Tibial artery (tissue), 4 donors: ENCODE measurements at regions not wholly inside any gene's neighbourhood (a gene's known extent, or its start where the extent isn't known, plus 50 kb on each side); places are given as distances from the start of the nearest gene placed in this dataset.

Experiments
- DNase-seq, 2 donors: peaks; one replicate each; pipeline ENCODE4 v3.0.0-alpha.2; 2019
- H3K27ac ChIP-seq, 2 donors: fragments of 200-600 bp; sonication (generic) in 1 of 2; 1 replicate in 1 of 2; 2 replicates in 1 of 2; pipeline ENCODE4 v1.5.1; 2018 to 2019; ENCODE audit warnings: mild to moderate bottlenecking in 1 of 2
- H3K27me3 ChIP-seq, 2 donors: fragments of 200-600 bp; sonication (generic) in 1 of 2; one replicate each; pipeline versions ENCODE4 v1.5.1 to v1.6.0; 2016 to 2019
- H3K36me3 ChIP-seq, 3 donors: fragments of 200-600 bp; sonication (generic) in 2 of 3; one replicate each; pipeline ENCODE4 v1.5.1; 2016 to 2019; ENCODE audit warnings: mild to moderate bottlenecking in 2 of 3
- H3K4me1 ChIP-seq, 4 donors: fragments of 200-600 bp; sonication (generic) in 2 of 4; 1 replicate in 3 of 4; 2 replicates in 1 of 4; pipeline ENCODE4 v1.5.1; 2016 to 2019
- H3K4me3 ChIP-seq, 2 donors: fragments of 200-600 bp; sonication (generic) in 1 of 2; 1 replicate in 1 of 2; 2 replicates in 1 of 2; pipeline ENCODE4 v1.5.1; 2018 to 2019; ENCODE audit warnings: mild to moderate bottlenecking in 2 of 2
- H3K9me3 ChIP-seq, 3 donors: fragments of 200-600 bp; sonication (generic) in 1 of 3; one replicate each; pipeline ENCODE4 v1.5.1; 2016 to 2019
- CTCF ChIP-seq, 2 experiments: fragments of 200-600 bp in 1 of 2; fragments of 450-650 bp in 1 of 2; IDR thresholded peaks; one replicate each; pipeline ENCODE4 v1.5.1; 2017 to 2019; ENCODE audit warnings: antibody characterized with exemption in 2 of 2, mild to moderate bottlenecking in 1 of 2, moderate library complexity in 1 of 2
- intact Hi-C: fragments of 100-400 bp; cut with DNase I; formaldehyde crosslinking; loops from one replicate; pipeline ENCODE4 v1.15.0; 2023; ENCODE audit warnings: low total_unique reads

GRCh38 chr6:128757961-128758360 lies 125.0 kb upstream of the LAMA2 start:
- no peak overlapping the region for H3K27ac ChIP-seq
- intact Hi-C loops, result no loop called here
- H3K4me1 ChIP-seq, result no peaks in the 10 kb centered on the region
- no peak for TF ChIP-seq CTCF (IDR thresholded peaks at IDR 0.05)
- no peaks in the 10 kb centered on the region for H3K36me3 ChIP-seq
- no peaks in the 10 kb centered on the region for H3K27me3 ChIP-seq
- no peak for DNase-seq
- no peaks in the 10 kb centered on the region for H3K9me3 ChIP-seq
- H3K4me3 ChIP-seq, result no peak overlapping the region

GRCh38 chr6:128754658-128755256 lies 128.2 kb upstream of the LAMA2 start:
- intact Hi-C loops, result no loop called here
- Histone ChIP-seq H3K4me1 (no peaks in the 10 kb centered on the region), H3K27ac (no peak overlapping the region), H3K9me3 (no peaks in the 10 kb centered on the region), H3K4me3 (no peak overlapping the region), H3K27me3 (no peaks in the 10 kb centered on the region), H3K36me3 (no peaks in the 10 kb centered on the region)
- TF ChIP-seq CTCF (IDR thresholded peaks at IDR 0.05), result no peak
- no peak for DNase-seq

- no peaks in the 10 kb centered on the region for H3K4me1 ChIP-seq
- TF ChIP-seq CTCF (IDR thresholded peaks at IDR 0.05), result no peak
- H3K9me3 ChIP-seq, result no peaks in the 10 kb centered on the region
- H3K27ac ChIP-seq, result no peak overlapping the region
- no peaks in the 10 kb centered on the region for H3K36me3 ChIP-seq
- no peak overlapping the region for H3K4me3 ChIP-seq
- no peaks in the 10 kb centered on the region for H3K27me3 ChIP-seq
- intact Hi-C loops, result no loop called here
- no peak for DNase-seq
These were observed 138.8 kb upstream of the LAMA2 start for GRCh38 chr6:128743974-128744765.

GRCh38 chr6:128742900-128743299 lies 140.0 kb upstream of the LAMA2 start:
- intact Hi-C loops, result no loop called here

GRCh38 chr6:128740951-128741350 lies 142.0 kb upstream of the LAMA2 start:
- H3K27ac ChIP-seq, result no peak overlapping the region
- intact Hi-C loops, result no loop called here
- no peak for DNase-seq
- no peaks in the 10 kb centered on the region for H3K27me3 ChIP-seq
- no peaks in the 10 kb centered on the region for H3K4me1 ChIP-seq
- no peak for TF ChIP-seq CTCF (IDR thresholded peaks at IDR 0.05)
- H3K9me3 ChIP-seq, result no peaks in the 10 kb centered on the region
- H3K36me3 ChIP-seq, result no peaks in the 10 kb centered on the region
- H3K4me3 ChIP-seq, result no peak overlapping the region

More at GRCh38 chr6:128742900-128743299, 140.0 kb upstream of the LAMA2 start:
- no peak for DNase-seq
- Histone ChIP-seq H3K4me3 (no peak overlapping the region), H3K4me1 (no peaks in the 10 kb centered on the region), H3K27ac (no peak overlapping the region), H3K9me3 (no peaks in the 10 kb centered on the region), H3K27me3 (no peaks in the 10 kb centered on the region), H3K36me3 (no peaks in the 10 kb centered on the region)
- TF ChIP-seq CTCF (IDR thresholded peaks at IDR 0.05), result no peak
